ENCODE measurements at regions not wholly inside any gene's neighbourhood (a gene's known extent, or its start where the extent isn't known, plus 50 kb on each side); places are given as distances from the start of the nearest gene placed in this dataset.
"Not testable (repeated sequence)": the region's sequence is repeated elsewhere in the genome, so short reads cannot be mapped to it uniquely, and the experiment has no call there.

- DNase-seq = no peak
- H3K27me3 ChIP-seq = no peaks in the 10 kb centered on the region
- intact Hi-C loops (cut with DNase I) = no loop called here
- 79% methylated on average over 2 of the region's 2 CpGs for WGBS, 2 donors
- H3K36me3 ChIP-seq = no peaks in the 10 kb centered on the region
- H3K27ac ChIP-seq = peak overlapping the region in 1 of 4 donors; percentile 8
- TF ChIP-seq CTCF (IDR thresholded peaks at IDR 0.05) (no peak), POLR2A (IDR thresholded peaks at IDR 0.05) (no peak)
- H3K4me1 ChIP-seq = peaks cover 0 to 4% (median 0%) of the 10 kb centered on the region in 3 donors
- H3K9me3 ChIP-seq = peaks cover 0 to 26% (median 11%) of the 10 kb centered on the region in 3 donors
- H3K4me3 ChIP-seq = no peak overlapping the region
Observed at GRCh38 chr4:124067046-124067445, 645.5 kb downstream of the ANKRD50 start.

- WGBS, 2 donors = 84 to 86% methylated on average over 3 of the region's 3 CpGs
- no peak overlapping the region for H3K4me3 ChIP-seq
- no peak for DNase-seq
- H3K4me1 ChIP-seq = no peaks in the 10 kb centered on the region
- H3K27me3 ChIP-seq = no peaks in the 10 kb centered on the region
- H3K9me3 ChIP-seq = peaks cover 0 to 38% (median 17%) of the 10 kb centered on the region in 3 donors
- TF ChIP-seq POLR2A (IDR thresholded peaks at IDR 0.05) (no peak), CTCF (IDR thresholded peaks at IDR 0.05) (no peak)
- no peaks in the 10 kb centered on the region for H3K36me3 ChIP-seq
- intact Hi-C loops (cut with DNase I) = no loop called here
- H3K27ac ChIP-seq = no peak overlapping the region
Observed at GRCh38 chr4:124070688-124071484, 641.6 kb downstream of the ANKRD50 start.

- H3K4me1 ChIP-seq; H3K27me3 ChIP-seq; intact Hi-C loops (cut with DNase I); H3K36me3 ChIP-seq; DNase-seq; H3K27ac ChIP-seq; H3K4me3 ChIP-seq: not testable (repeated sequence)
- peaks cover 0 to 32% (median 17%) of the 10 kb centered on the region in 3 donors for H3K9me3 ChIP-seq
- WGBS, 2 donors = 90 to 92% methylated on average over 2 of the region's 2 CpGs
Observed at GRCh38 chr4:124075276-124075675, 637.3 kb downstream of the ANKRD50 start.

DNA sequence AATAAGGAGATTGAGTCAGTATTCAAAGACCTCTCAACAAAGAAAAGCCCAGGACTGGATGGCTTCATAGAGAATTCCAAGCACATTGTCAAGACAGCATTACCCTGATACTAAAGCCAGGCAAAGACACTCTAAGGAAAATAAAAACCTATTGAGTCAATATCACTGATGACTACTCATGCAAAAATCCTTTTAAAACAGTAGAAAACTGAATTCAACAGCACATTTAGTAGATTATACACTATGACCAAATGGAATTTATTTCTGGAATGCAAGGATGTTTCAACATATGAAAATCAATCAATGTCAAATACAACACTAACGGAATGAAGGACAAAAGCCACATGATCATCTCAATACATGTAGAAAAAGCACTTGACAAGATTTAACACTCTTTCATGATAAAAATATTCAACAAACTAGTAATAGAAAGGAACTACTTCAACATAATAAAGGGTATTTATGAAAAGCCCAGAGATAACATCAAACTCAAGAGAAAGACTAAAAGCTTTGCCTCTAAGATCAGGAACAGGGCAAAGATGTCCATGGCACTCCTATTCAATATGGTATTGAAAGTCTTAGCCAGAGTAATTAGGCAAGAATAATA is 633.3 kb downstream of the ANKRD50 start:
- Histone ChIP-seq H3K4me3 (no peak overlapping the region), H3K27ac (no peak overlapping the region), H3K9me3 (peaks cover 0 to 7% (median 0%) of the 10 kb centered on the region in 3 donors), H3K27me3 (no peaks in the 10 kb centered on the region), H3K36me3 (no peaks in the 10 kb centered on the region), H3K4me1 (no peaks in the 10 kb centered on the region)
- WGBS, 2 donors = 46 to 57% methylated on average over 1 of the region's 1 CpG
- intact Hi-C loops (cut with DNase I) = no loop called here
- no peak for TF ChIP-seq CTCF (IDR thresholded peaks at IDR 0.05)
- TF ChIP-seq POLR2A (IDR thresholded peaks at IDR 0.05) = no peak
- DNase-seq = no peak

DNA sequence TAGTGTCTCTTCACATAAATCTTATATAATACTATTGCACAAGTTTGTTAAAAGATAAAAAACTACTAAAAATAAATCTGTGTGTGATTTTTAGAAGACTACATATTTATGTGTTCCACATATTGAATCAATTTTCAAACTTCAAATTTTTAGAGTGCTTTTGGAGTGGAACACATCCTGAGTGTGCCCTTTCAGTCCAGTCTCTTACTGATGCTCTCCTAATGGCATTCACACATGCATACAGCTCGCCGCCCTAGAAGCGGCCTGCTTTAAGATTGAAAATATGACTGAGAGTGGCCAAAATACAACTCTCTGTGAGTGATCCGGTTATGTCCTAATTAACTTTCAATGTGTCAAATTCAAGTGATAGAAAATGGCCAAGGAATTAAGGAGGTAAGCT is 628.8 kb downstream of the ANKRD50 start:
- intact Hi-C loops (cut with DNase I) = no loop called here
- no peaks in the 10 kb centered on the region for H3K36me3 ChIP-seq
- no peak for DNase-seq
- H3K9me3 ChIP-seq = peaks cover 0 to 7% (median 0%) of the 10 kb centered on the region in 3 donors
- H3K27ac ChIP-seq = no peak overlapping the region
- H3K4me1 ChIP-seq = peaks cover 0 to 8% (median 0%) of the 10 kb centered on the region in 3 donors
- H3K27me3 ChIP-seq = no peaks in the 10 kb centered on the region
- no peak for TF ChIP-seq POLR2A (IDR thresholded peaks at IDR 0.05)
- no peak for TF ChIP-seq CTCF (IDR thresholded peaks at IDR 0.05)
- H3K4me3 ChIP-seq = no peak overlapping the region
- 49 to 56% methylated on average over 4 of the region's 4 CpGs for WGBS, 2 donors

All from esophagus squamous epithelium (tissue), 5 donors.